IPS DF 6.9 (cell line): ENCODE measurements at regions not wholly inside any gene's neighbourhood (a gene's known extent, or its start where the extent isn't known, plus 50 kb on each side); places are given as distances from the start of the nearest gene placed in this dataset.
"Not testable (repeated sequence)": the region's sequence is repeated elsewhere in the genome, so short reads cannot be mapped to it uniquely, and the experiment has no call there.

ENCODE experiments used
- DNase-seq: peaks from one replicate; pipeline ENCODE4 v3.0.0-alpha.2; 2013; ENCODE audit warnings: low read depth, low spot score
- H3K27ac ChIP-seq: one replicate; pipeline ENCODE4 v1.5.1; 2013; ENCODE audit warnings: low read length, control low read depth
- H3K27me3 ChIP-seq: 2 replicates; pipeline ENCODE4 v1.6.1; 2013; ENCODE audit warnings: mild to moderate bottlenecking, low read length; ENCODE audit not compliant: control insufficient read depth, insufficient read depth
- H3K36me3 ChIP-seq: 2 replicates; pipeline ENCODE4 v1.6.1; 2013; ENCODE audit warnings: low read length; ENCODE audit not compliant: control insufficient read depth, insufficient read depth
- H3K4me1 ChIP-seq: 2 replicates; pipeline ENCODE4 v1.6.1; 2013; ENCODE audit warnings: low read length; ENCODE audit not compliant: control insufficient read depth, insufficient read depth
- H3K4me3 ChIP-seq: 2 replicates; pipeline ENCODE4 v1.5.1; 2013; ENCODE audit warnings: mild to moderate bottlenecking, low read length
- H3K9me3 ChIP-seq: 2 replicates; pipeline ENCODE4 v1.6.1; 2013; ENCODE audit warnings: low read length, inconsistent platforms; ENCODE audit not compliant: control insufficient read depth, insufficient read depth
- WGBS: extraction: QIAGEN DNeasy Blood & Tissue Kit; methylation state at CpG from one replicate; pipeline ENCODE4 v1.1.7; 2013; ENCODE audit warnings: mixed read lengths, missing lambda C conversion rate; ENCODE audit not compliant: insufficient read length, insufficient coverage; 5-methylcytosine and 5-hydroxymethylcytosine counted together

DNA sequence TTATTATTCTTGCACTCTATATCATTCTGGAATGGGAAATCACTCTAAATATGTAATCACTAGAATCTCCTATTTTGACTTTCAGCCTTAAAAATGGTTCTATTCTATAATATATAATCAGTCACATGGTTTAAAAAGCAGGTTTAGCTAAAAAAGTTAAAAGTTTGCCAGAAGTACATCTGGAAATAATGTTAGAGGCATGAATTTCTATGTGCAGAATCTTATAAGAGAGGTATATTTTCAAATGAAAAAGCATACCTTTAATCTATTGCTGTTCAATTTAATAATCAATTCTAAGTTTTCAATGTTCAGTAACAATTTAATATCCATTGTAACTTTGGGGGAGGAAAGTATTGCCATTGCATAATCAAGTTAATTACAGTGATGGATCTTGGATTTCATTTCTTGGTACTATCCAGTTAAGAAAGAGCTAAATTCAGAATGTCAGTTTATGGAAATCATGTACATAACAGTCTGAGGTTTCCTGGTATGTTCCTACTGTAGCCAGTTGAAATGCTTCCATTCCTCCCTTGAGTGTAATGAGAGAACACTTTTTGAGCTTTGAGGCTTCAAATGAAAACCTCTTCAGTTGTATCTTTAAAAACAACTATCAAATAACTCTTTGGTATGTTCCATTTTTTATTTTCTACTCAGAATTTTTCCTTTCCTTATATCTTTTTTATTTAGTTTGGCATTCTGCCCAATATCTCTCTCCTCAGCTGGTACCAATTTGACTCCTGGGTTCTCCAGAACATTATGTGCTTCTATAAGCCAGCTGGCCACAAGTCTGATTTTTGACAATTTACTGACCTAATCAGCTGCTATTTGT is 175.7 kb upstream of the COL11A1 start:
- no peak overlapping the region for H3K27ac ChIP-seq
- no peak overlapping the region for H3K4me3 ChIP-seq
- H3K9me3 ChIP-seq = no peaks in the 10 kb centered on the region
- H3K27me3 ChIP-seq = no peaks in the 10 kb centered on the region
- no peaks in the 10 kb centered on the region for H3K4me1 ChIP-seq
- no peak for DNase-seq
- H3K36me3 ChIP-seq = no peaks in the 10 kb centered on the region

DNA sequence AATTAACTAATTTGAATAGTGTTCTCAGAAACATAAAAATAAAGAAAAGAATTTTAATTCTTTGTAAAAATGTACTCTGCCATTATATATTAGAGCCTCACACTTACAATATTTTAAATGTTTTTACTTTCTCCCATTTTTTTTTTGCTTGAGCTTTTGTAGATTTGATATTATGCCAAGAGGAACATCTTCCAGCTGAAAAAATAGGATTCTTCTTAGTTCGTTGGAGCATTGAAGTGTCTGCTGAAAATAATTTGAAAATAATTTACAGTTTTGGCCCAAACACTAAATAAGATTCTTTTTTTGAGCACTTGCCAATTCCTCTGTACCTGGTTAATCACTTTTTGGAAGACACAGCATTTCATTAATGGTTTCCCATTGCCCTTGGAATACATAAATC is 175.0 kb upstream of the COL11A1 start:
- WGBS = no CpG with 5 or more reads among the region's 1 CpG
- H3K27me3 ChIP-seq = no peaks in the 10 kb centered on the region
- no peaks in the 10 kb centered on the region for H3K9me3 ChIP-seq
- no peak for DNase-seq
- H3K4me3 ChIP-seq = no peak overlapping the region
- no peaks in the 10 kb centered on the region for H3K36me3 ChIP-seq
- no peaks in the 10 kb centered on the region for H3K4me1 ChIP-seq
- no peak overlapping the region for H3K27ac ChIP-seq

DNA sequence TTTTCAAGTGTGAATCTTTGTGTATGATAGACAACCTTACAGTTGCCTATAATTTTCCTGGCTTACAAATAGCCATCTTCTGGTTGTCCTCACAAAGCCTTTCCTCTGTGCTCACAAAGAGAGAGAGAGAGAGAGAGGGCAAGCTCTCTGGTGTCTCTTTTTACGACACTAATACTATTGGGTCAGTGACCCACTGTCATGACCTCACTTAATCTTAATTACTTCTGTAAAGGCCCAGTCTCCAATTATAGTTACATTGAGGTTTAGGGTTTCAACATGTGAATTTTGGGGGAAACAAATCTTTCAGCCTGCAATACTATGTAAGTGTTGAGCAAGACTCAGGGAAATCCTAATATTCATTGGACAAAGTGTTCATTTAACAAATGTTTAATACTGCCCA is 167.4 kb upstream of the COL11A1 start:
- DNase-seq = no peak
- Histone ChIP-seq H3K27ac (no peak overlapping the region), H3K4me1 (peaks cover 2% of the 10 kb centered on the region; the same call in 1 of the 2 replicates), H3K27me3 (no peaks in the 10 kb centered on the region), H3K36me3 (no peaks in the 10 kb centered on the region), H3K4me3 (no peak overlapping the region), H3K9me3 (no peaks in the 10 kb centered on the region)
- no CpG with 5 or more reads among the region's 1 CpG for WGBS

GRCh38 chr1:103274886-103275285 is 166.6 kb upstream of the COL11A1 start:
- Histone ChIP-seq H3K27ac (no peak overlapping the region), H3K4me1 (peaks cover 2% of the 10 kb centered on the region; the same call in 1 of the 2 replicates), H3K9me3 (no peaks in the 10 kb centered on the region), H3K4me3 (no peak overlapping the region), H3K36me3 (no peaks in the 10 kb centered on the region), H3K27me3 (no peaks in the 10 kb centered on the region)
- no peak for DNase-seq

DNA sequence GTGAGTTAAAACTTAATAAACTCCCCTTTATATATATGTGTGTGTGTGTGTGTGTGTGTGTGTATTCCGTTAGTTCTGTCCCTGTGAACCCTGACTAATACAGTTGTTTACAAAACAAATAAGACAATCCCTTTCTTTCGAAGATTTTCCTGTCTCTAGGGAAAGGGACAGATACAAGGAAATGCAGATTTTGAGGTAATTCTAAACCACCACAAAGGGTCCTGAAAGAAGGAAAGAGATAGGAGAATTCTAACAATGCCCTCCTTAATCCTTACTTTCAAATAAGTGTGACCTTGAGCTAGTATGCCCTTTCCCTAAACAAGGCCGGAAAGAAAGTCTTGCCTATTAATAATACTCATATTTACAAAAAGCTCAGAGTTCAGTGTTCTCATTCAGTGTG is 164.8 kb upstream of the COL11A1 start:
- no peaks in the 10 kb centered on the region for H3K27me3 ChIP-seq
- H3K9me3 ChIP-seq = no peaks in the 10 kb centered on the region
- DNase-seq = no peak
- H3K27ac ChIP-seq = no peak overlapping the region
- WGBS = no CpG with 5 or more reads among the region's 3 CpGs
- H3K36me3 ChIP-seq = no peaks in the 10 kb centered on the region
- no peak overlapping the region for H3K4me3 ChIP-seq
- H3K4me1 ChIP-seq = peaks cover 2% of the 10 kb centered on the region; the same call in 1 of the 2 replicates

DNA sequence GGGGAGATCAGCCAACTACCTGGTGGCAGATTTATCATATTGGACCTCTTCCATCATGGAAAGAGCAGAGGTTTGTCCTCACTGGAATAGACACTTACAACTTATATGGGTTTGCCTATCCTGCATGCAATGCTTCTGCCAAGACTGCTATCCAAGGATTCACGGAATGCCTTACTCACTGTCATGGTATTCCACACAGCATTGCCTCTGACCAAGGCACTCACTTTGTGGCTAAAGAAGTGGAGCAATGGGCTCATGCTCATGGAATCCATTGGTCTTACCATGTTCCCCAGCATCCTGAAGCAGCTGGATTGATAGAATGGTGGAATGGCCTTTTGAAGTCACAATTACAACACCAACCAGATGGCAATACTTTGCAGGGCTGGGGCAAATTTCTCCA is 163.1 kb upstream of the COL11A1 start:
- H3K27ac ChIP-seq, H3K27me3 ChIP-seq, DNase-seq, H3K9me3 ChIP-seq, H3K36me3 ChIP-seq, H3K4me1 ChIP-seq, H3K4me3 ChIP-seq: not testable (repeated sequence)
- no CpG with 5 or more reads among the region's 1 CpG for WGBS

DNA sequence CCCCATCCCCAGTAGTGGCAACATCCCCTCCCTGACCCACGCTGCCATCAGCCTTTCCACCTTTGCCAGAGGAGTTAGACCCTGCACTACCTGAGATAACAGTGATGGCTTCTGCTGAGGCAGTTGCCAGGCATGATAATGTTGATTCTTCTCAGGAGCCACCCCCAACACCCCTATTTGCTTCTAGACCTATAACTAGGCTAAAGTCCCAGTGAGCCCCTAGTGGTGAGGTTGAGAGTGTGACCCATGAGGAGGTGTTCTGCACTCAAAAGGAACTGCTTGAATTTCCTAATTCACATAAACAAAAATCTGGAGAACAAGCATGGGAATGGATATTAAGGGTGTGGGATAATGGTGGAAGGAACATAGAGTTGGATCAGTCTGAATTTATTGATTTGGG is 159.6 kb upstream of the COL11A1 start:
- no peaks in the 10 kb centered on the region for H3K27me3 ChIP-seq
- no peaks in the 10 kb centered on the region for H3K36me3 ChIP-seq
- H3K27ac ChIP-seq = no peak overlapping the region
- no peaks in the 10 kb centered on the region for H3K9me3 ChIP-seq
- no peak for DNase-seq
- WGBS = no CpG with 5 or more reads among the region's 1 CpG
- peaks cover 2% of the 10 kb centered on the region; the same call in 1 of the 2 replicates for H3K4me1 ChIP-seq
- H3K4me3 ChIP-seq = no peak overlapping the region

DNA sequence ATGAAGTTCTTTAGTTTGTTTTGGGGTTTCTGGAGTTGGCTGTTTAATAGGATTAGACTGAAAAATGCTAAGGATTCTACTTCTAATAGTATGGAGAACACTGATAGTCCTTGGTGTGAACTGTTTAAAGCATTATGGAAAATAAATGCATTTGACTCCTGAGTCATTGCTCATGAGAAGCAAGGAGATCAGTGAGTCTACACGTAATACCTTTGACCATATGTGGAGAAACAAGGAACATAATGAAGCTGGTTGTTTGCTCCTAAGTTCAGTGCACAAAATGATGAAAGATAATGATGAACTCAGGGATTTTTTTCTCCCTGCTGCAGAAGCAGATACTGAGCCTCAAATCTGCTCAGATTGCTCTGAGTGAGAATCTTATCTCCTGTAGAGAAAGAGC is 158.9 kb upstream of the COL11A1 start:
- no peak overlapping the region for H3K4me3 ChIP-seq
- no CpG with 5 or more reads among the region's 1 CpG for WGBS
- H3K27ac ChIP-seq = no peak overlapping the region
- H3K27me3 ChIP-seq = no peaks in the 10 kb centered on the region
- H3K9me3 ChIP-seq = no peaks in the 10 kb centered on the region
- no peaks in the 10 kb centered on the region; the same call in 1 of the 2 replicates for H3K4me1 ChIP-seq
- DNase-seq = no peak
- H3K36me3 ChIP-seq = no peaks in the 10 kb centered on the region

DNA sequence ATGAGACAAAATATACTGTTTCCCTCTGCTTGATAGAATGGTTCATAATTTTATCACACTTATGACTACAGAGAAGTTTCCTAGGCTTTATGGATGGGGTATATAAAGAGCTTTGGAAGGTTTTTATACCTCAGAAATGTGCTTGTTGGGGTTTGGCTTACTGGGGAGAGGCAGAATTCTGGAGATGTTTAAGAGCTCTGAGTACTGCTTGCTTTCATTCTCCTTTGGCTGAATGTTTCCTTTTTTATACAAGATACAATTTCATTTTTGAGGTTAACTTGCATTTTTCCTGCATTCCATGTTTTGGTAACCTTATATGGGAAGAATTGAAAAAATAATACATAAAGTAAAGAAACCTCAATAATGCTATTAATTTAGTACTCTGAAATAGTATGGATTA is 157.7 kb upstream of the COL11A1 start:
- Histone ChIP-seq H3K9me3 (no peaks in the 10 kb centered on the region), H3K36me3 (no peaks in the 10 kb centered on the region)

GRCh38 chr1:103265551-103265950 is 157.2 kb upstream of the COL11A1 start:
- no peaks in the 10 kb centered on the region for H3K36me3 ChIP-seq
- no peaks in the 10 kb centered on the region for H3K27me3 ChIP-seq
- H3K9me3 ChIP-seq = no peaks in the 10 kb centered on the region
- no peak overlapping the region for H3K27ac ChIP-seq
- DNase-seq = no peak
- no peak overlapping the region for H3K4me3 ChIP-seq
- H3K4me1 ChIP-seq = no peaks in the 10 kb centered on the region; the same call in 1 of the 2 replicates

More for the DNA sequence above, 157.7 kb upstream of the COL11A1 start:
- Histone ChIP-seq H3K27me3 (no peaks in the 10 kb centered on the region), H3K27ac (no peak overlapping the region), H3K4me1 (no peaks in the 10 kb centered on the region; the same call in 1 of the 2 replicates), H3K4me3 (no peak overlapping the region)
- DNase-seq = no peak

GRCh38 chr1:103259982-103260381 is 151.7 kb upstream of the COL11A1 start:
- WGBS = no CpG with 5 or more reads among the region's 2 CpGs
- H3K36me3 ChIP-seq = no peaks in the 10 kb centered on the region
- no peaks in the 10 kb centered on the region for H3K4me1 ChIP-seq
- H3K27me3 ChIP-seq = no peaks in the 10 kb centered on the region
- no peak for DNase-seq
- no peaks in the 10 kb centered on the region for H3K9me3 ChIP-seq
- no peak overlapping the region for H3K4me3 ChIP-seq
- H3K27ac ChIP-seq = no peak overlapping the region
